SH-SY5Y (cell line): ENCODE measurements at regions not wholly inside any gene's neighbourhood (a gene's known extent, or its start where the extent isn't known, plus 50 kb on each side); places are given as distances from the start of the nearest gene placed in this dataset.

Experiments used
- GATA2 ChIP-seq: IDR thresholded peaks from 2 replicates; pipeline ENCODE4 v1.6.1; 2011; ENCODE audit warnings: mild to moderate bottlenecking, low read depth, low read length
- GATA3 ChIP-seq: IDR thresholded peaks from 2 replicates; pipeline ENCODE4 v1.6.1; 2011; ENCODE audit warnings: low read depth, mild to moderate bottlenecking, low read length, moderate library complexity

GRCh38 chr6:112774319-112774718 lies 427.2 kb downstream of the RFPL4B start:
- TF ChIP-seq GATA2 (no peak), GATA3 (no peak)
